ENCODE measurements at regions not wholly inside any gene's neighbourhood (a gene's known extent, or its start where the extent isn't known, plus 50 kb on each side); places are given as distances from the start of the nearest gene placed in this dataset.
"Not testable (repeated sequence)": the region's sequence is repeated elsewhere in the genome, so short reads cannot be mapped to it uniquely, and the experiment has no call there.

GRCh38 chr2:142796161-142796560 lies 81.3 kb upstream of the KYNU start:
- Histone ChIP-seq H3K9me3 (ENCODE audit: control insufficient read depth, low read depth, low read length) (no peaks in the 10 kb centered on the region), H3K36me3 (ENCODE audit: control insufficient read depth, insufficient read depth, low read length) (no peaks in the 10 kb centered on the region), H3K27ac (ENCODE audit: low read length) (no peak overlapping the region), H3K27me3 (ENCODE audit: control insufficient read depth, insufficient read depth, low read length) (no peaks in the 10 kb centered on the region), H3K4me3 (ENCODE audit: low read length) (no peak overlapping the region), H3K4me1 (ENCODE audit: control insufficient read depth, insufficient read depth, low read length) (no peaks in the 10 kb centered on the region)
- 43% methylated on average over 1 of the region's 2 CpGs for WGBS (ENCODE audit: insufficient coverage, low lambda C conversion rate)
- DNase-seq = no peak

- no peak overlapping the region for H3K4me3 ChIP-seq (ENCODE audit: low read length)
- H3K4me1 ChIP-seq (ENCODE audit: control insufficient read depth, insufficient read depth, low read length) = no peaks in the 10 kb centered on the region
- H3K27me3 ChIP-seq (ENCODE audit: control insufficient read depth, insufficient read depth, low read length) = no peaks in the 10 kb centered on the region
- no peak overlapping the region for H3K27ac ChIP-seq (ENCODE audit: low read length)
- WGBS (ENCODE audit: insufficient coverage, low lambda C conversion rate) = 100% methylated on average over 1 of the region's 1 CpG
- no peaks in the 10 kb centered on the region for H3K36me3 ChIP-seq (ENCODE audit: control insufficient read depth, insufficient read depth, low read length)
- DNase-seq = no peak
- H3K9me3 ChIP-seq (ENCODE audit: control insufficient read depth, low read depth, low read length) = no peaks in the 10 kb centered on the region
These were observed 82.6 kb upstream of the KYNU start for GRCh38 chr2:142794850-142795249.

GRCh38 chr2:142792328-142792727 lies 85.1 kb upstream of the KYNU start:
- H3K27me3 ChIP-seq (ENCODE audit: control insufficient read depth, insufficient read depth, low read length); H3K27ac ChIP-seq (ENCODE audit: low read length); DNase-seq; H3K36me3 ChIP-seq (ENCODE audit: control insufficient read depth, insufficient read depth, low read length); H3K9me3 ChIP-seq (ENCODE audit: control insufficient read depth, low read depth, low read length); H3K4me3 ChIP-seq (ENCODE audit: low read length); H3K4me1 ChIP-seq (ENCODE audit: control insufficient read depth, insufficient read depth, low read length): not testable (repeated sequence)
- WGBS (ENCODE audit: insufficient coverage, low lambda C conversion rate) = 83% methylated on average over 1 of the region's 3 CpGs

GRCh38 chr2:142791335-142791734 lies 86.1 kb upstream of the KYNU start:
- H3K36me3 ChIP-seq (ENCODE audit: control insufficient read depth, insufficient read depth, low read length) = no peaks in the 10 kb centered on the region
- no peak overlapping the region for H3K27ac ChIP-seq (ENCODE audit: low read length)
- H3K27me3 ChIP-seq (ENCODE audit: control insufficient read depth, insufficient read depth, low read length) = no peaks in the 10 kb centered on the region
- DNase-seq = no peak
- H3K9me3 ChIP-seq (ENCODE audit: control insufficient read depth, low read depth, low read length) = no peaks in the 10 kb centered on the region
- no peaks in the 10 kb centered on the region for H3K4me1 ChIP-seq (ENCODE audit: control insufficient read depth, insufficient read depth, low read length)
- no peak overlapping the region for H3K4me3 ChIP-seq (ENCODE audit: low read length)

- Histone ChIP-seq H3K4me3 (ENCODE audit: low read length) (no peak overlapping the region), H3K4me1 (ENCODE audit: control insufficient read depth, insufficient read depth, low read length) (no peaks in the 10 kb centered on the region), H3K36me3 (ENCODE audit: control insufficient read depth, insufficient read depth, low read length) (no peaks in the 10 kb centered on the region), H3K9me3 (ENCODE audit: control insufficient read depth, low read depth, low read length) (no peaks in the 10 kb centered on the region), H3K27ac (ENCODE audit: low read length) (no peak overlapping the region), H3K27me3 (ENCODE audit: control insufficient read depth, insufficient read depth, low read length) (no peaks in the 10 kb centered on the region)
- no peak for DNase-seq
These were observed 90.4 kb upstream of the KYNU start for GRCh38 chr2:142786918-142787702.

GRCh38 chr2:142782942-142783443 lies 94.5 kb upstream of the KYNU start:
- Histone ChIP-seq H3K27ac (ENCODE audit: low read length) (no peak overlapping the region), H3K4me1 (ENCODE audit: control insufficient read depth, insufficient read depth, low read length) (no peaks in the 10 kb centered on the region), H3K36me3 (ENCODE audit: control insufficient read depth, insufficient read depth, low read length) (no peaks in the 10 kb centered on the region), H3K9me3 (ENCODE audit: control insufficient read depth, low read depth, low read length) (no peaks in the 10 kb centered on the region), H3K27me3 (ENCODE audit: control insufficient read depth, insufficient read depth, low read length) (no peaks in the 10 kb centered on the region), H3K4me3 (ENCODE audit: low read length) (no peak overlapping the region)
- DNase-seq = no peak
- WGBS (ENCODE audit: insufficient coverage, low lambda C conversion rate) = 100% methylated on average over 1 of the region's 4 CpGs

GRCh38 chr2:142781146-142781545 lies 96.3 kb upstream of the KYNU start:
- Histone ChIP-seq H3K9me3 (ENCODE audit: control insufficient read depth, low read depth, low read length) (no peaks in the 10 kb centered on the region), H3K27ac (ENCODE audit: low read length) (no peak overlapping the region), H3K4me1 (ENCODE audit: control insufficient read depth, insufficient read depth, low read length) (no peaks in the 10 kb centered on the region), H3K4me3 (ENCODE audit: low read length) (no peak overlapping the region), H3K27me3 (ENCODE audit: control insufficient read depth, insufficient read depth, low read length) (no peaks in the 10 kb centered on the region), H3K36me3 (ENCODE audit: control insufficient read depth, insufficient read depth, low read length) (no peaks in the 10 kb centered on the region)
- 76% methylated on average over 2 of the region's 2 CpGs for WGBS (ENCODE audit: insufficient coverage, low lambda C conversion rate)
- no peak for DNase-seq

- Histone ChIP-seq H3K27ac (ENCODE audit: low read length) (no peak overlapping the region), H3K27me3 (ENCODE audit: control insufficient read depth, insufficient read depth, low read length) (no peaks in the 10 kb centered on the region), H3K9me3 (ENCODE audit: control insufficient read depth, low read depth, low read length) (no peaks in the 10 kb centered on the region), H3K4me1 (ENCODE audit: control insufficient read depth, insufficient read depth, low read length) (no peaks in the 10 kb centered on the region), H3K36me3 (ENCODE audit: control insufficient read depth, insufficient read depth, low read length) (no peaks in the 10 kb centered on the region), H3K4me3 (ENCODE audit: low read length) (no peak overlapping the region)
- DNase-seq = no peak
- WGBS (ENCODE audit: insufficient coverage, low lambda C conversion rate) = no CpG with 5 or more reads among the region's 3 CpGs
These were observed 99.2 kb upstream of the KYNU start for GRCh38 chr2:142778289-142778688.

GRCh38 chr2:142777742-142778141 lies 99.7 kb upstream of the KYNU start:
- DNase-seq = no peak
- Histone ChIP-seq H3K4me1 (ENCODE audit: control insufficient read depth, insufficient read depth, low read length) (no peaks in the 10 kb centered on the region), H3K27me3 (ENCODE audit: control insufficient read depth, insufficient read depth, low read length) (no peaks in the 10 kb centered on the region), H3K9me3 (ENCODE audit: control insufficient read depth, low read depth, low read length) (no peaks in the 10 kb centered on the region), H3K4me3 (ENCODE audit: low read length) (no peak overlapping the region), H3K36me3 (ENCODE audit: control insufficient read depth, insufficient read depth, low read length) (no peaks in the 10 kb centered on the region), H3K27ac (ENCODE audit: low read length) (no peak overlapping the region)
- WGBS (ENCODE audit: insufficient coverage, low lambda C conversion rate) = no CpG with 5 or more reads among the region's 2 CpGs

- no peaks in the 10 kb centered on the region for H3K27me3 ChIP-seq (ENCODE audit: control insufficient read depth, insufficient read depth, low read length)
- no peaks in the 10 kb centered on the region for H3K9me3 ChIP-seq (ENCODE audit: control insufficient read depth, low read depth, low read length)
- H3K4me3 ChIP-seq (ENCODE audit: low read length) = no peak overlapping the region
- no peak for DNase-seq
- H3K27ac ChIP-seq (ENCODE audit: low read length) = no peak overlapping the region
- no peaks in the 10 kb centered on the region for H3K4me1 ChIP-seq (ENCODE audit: control insufficient read depth, insufficient read depth, low read length)
- no peaks in the 10 kb centered on the region for H3K36me3 ChIP-seq (ENCODE audit: control insufficient read depth, insufficient read depth, low read length)
- no CpG with 5 or more reads among the region's 1 CpG for WGBS (ENCODE audit: insufficient coverage, low lambda C conversion rate)
These were observed 107.7 kb upstream of the KYNU start for GRCh38 chr2:142769761-142770160.

GRCh38 chr2:142767847-142768246 lies 109.6 kb upstream of the KYNU start:
- Histone ChIP-seq H3K9me3 (ENCODE audit: control insufficient read depth, low read depth, low read length) (no peaks in the 10 kb centered on the region), H3K4me3 (ENCODE audit: low read length) (no peak overlapping the region), H3K4me1 (ENCODE audit: control insufficient read depth, insufficient read depth, low read length) (no peaks in the 10 kb centered on the region), H3K27me3 (ENCODE audit: control insufficient read depth, insufficient read depth, low read length) (no peaks in the 10 kb centered on the region), H3K27ac (ENCODE audit: low read length) (no peak overlapping the region), H3K36me3 (ENCODE audit: control insufficient read depth, insufficient read depth, low read length) (no peaks in the 10 kb centered on the region)
- DNase-seq = no peak
